HepG2 (cell line): ENCODE measurements at regions not wholly inside any gene's neighbourhood (a gene's known extent, or its start where the extent isn't known, plus 50 kb on each side); places are given as distances from the start of the nearest gene placed in this dataset.

Source experiments
- CTCF ChIP-seq: sonication (generic); formaldehyde crosslinking; IDR thresholded peaks from 2 replicates; pipeline ENCODE4 v1.5.0; 2020; ENCODE audit warnings: mild to moderate bottlenecking, missing genetic modification reagents, moderate library complexity
- FOXM1 ChIP-seq: sonication (generic); formaldehyde crosslinking; IDR thresholded peaks from 2 replicates; pipeline ENCODE4 v1.5.0; 2020; ENCODE audit warnings: missing genetic modification reagents
- NFE2L2 ChIP-seq: fragments of 150-350 bp; IDR thresholded peaks from 2 replicates; pipeline ENCODE4 v1.6.1; 2014; ENCODE audit warnings: low read length
- SKI ChIP-seq: fragments of 450-650 bp; IDR thresholded peaks from one replicate; pipeline ENCODE4 v1.6.1; 2018; ENCODE audit warnings: mild to moderate bottlenecking; ENCODE audit not compliant: partially characterized antibody
- U2AF2 ChIP-seq: fragments of 200-400 bp; formaldehyde crosslinking; IDR thresholded peaks from 2 replicates; pipeline ENCODE4 v1.6.1; 2017; ENCODE audit warnings: low read depth, mild to moderate bottlenecking, low read length
- ZEB1 ChIP-seq: IDR thresholded peaks from 2 replicates; pipeline ENCODE4 v1.6.1; 2012; ENCODE audit warnings: mild to moderate bottlenecking, low read depth, inconsistent platforms; ENCODE audit not compliant: insufficient replicate concordance

- TF ChIP-seq SKI (no peak), CTCF (CRISPR knock-in tag) (no peak), NFE2L2 (no peak), U2AF2 (no peak), ZEB1 (no peak), FOXM1 (no peak)
Observed at GRCh38 chr10:9091530-9092093, 1037.1 kb downstream of the GATA3 start.
